Heart left ventricle (tissue), 13 donors: ENCODE measurements at regions not wholly inside any gene's neighbourhood (a gene's known extent, or its start where the extent isn't known, plus 50 kb on each side); places are given as distances from the start of the nearest gene placed in this dataset.

ENCODE experiments used
- CTCF ChIP-seq, 12 donors: fragments of 200-600 bp; sonication (generic) in 4 of 12; IDR thresholded peaks; one replicate each; pipeline versions ENCODE4 v1.5.0 to v1.8.0; 2018 to 2022; ENCODE audit warnings: antibody characterized with exemption in 12 of 12, mild to moderate bottlenecking in 5 of 12
- POLR2A ChIP-seq, 2 donors: fragments of 450-650 bp; IDR thresholded peaks; one replicate each; pipeline ENCODE4 v1.6.1; 2017; ENCODE audit warnings: antibody characterized with exemption in 2 of 2, mild to moderate bottlenecking in 2 of 2, moderate library complexity in 2 of 2
- donor health status: ischemic (EF 13 %, LVEDD 7.1; RV severe dilation, severe dysfunction).
- donor health status: DM: no; HTN: yes; CAD: no.
- donor health status: DM: no; HTN: no; CAD: no.
- donor health status: ischemic (EF 25% LVEDD 6.9; RV normal size, moderate dysfunction).
- donor health status: ischemic (EF 25% LVEDD 5.7; RV mildly dilated, moderate dysfunction).
- donor health status: ischemic (EF 35%, LVEDD 5.7; RV mildly dilated, moderate dysfunction).
- donor health status: nonischemic (EF 11% LVEDD 7.7; RV severe dilation, severe dysfunction).
- donor health status: DM: yes; HTN: yes; CAD: no.
- donor health status: PGD.
- donor health status: ischemic (EF 29% LVEDD 5.4; RV normal size, mild dysfunction).
- donor health status: nonischemic (EF 23%, LVEDD 6.1; RV moderate dilation, normal function).

DNA sequence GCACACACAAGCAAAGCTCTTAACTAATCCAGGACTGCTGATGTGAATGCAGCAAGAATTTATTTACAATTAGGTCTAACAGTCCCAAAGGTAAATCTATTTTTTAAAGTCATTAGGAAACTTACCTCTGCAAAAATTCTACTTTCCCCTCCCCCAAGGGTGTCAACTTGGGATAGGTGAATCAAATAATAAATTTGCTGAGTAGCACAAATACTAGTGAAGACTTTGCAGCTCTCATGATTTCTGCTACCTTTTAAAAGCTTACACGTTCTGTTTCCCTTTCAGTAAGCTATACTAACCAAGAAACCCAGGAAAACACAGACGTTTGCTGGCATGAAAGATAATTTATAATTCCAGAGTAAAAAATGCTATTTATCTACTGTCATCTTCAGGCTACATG lies 296.6 kb upstream of the SLC7A11 start:
- no peak for TF ChIP-seq POLR2A (IDR thresholded peaks at IDR 0.05)
- TF ChIP-seq CTCF (IDR thresholded peaks at IDR 0.05): no peak
